ENCODE measurements at regions not wholly inside any gene's neighbourhood (a gene's known extent, or its start where the extent isn't known, plus 50 kb on each side); places are given as distances from the start of the nearest gene placed in this dataset.

GRCh38 chr15:72965671-72966070 lies 86.6 kb upstream of the NEO1 start:
- DNase-seq (ENCODE audit: low spot score) = no peak

- no peak for DNase-seq (ENCODE audit: low spot score)
Observed at GRCh38 chr15:72964542-72964941, 87.7 kb upstream of the NEO1 start.

GRCh38 chr15:72964135-72964534 lies 88.1 kb upstream of the NEO1 start:
- DNase-seq (ENCODE audit: low spot score) = no peak

- DNase-seq (ENCODE audit: low spot score) = no peak
Observed at GRCh38 chr15:72962054-72962702, 90.1 kb upstream of the NEO1 start.

- no peak for DNase-seq (ENCODE audit: low spot score)
Observed at GRCh38 chr15:72961346-72961745, 90.9 kb upstream of the NEO1 start.

GRCh38 chr15:72958634-72959033 lies 93.6 kb upstream of the NEO1 start:
- DNase-seq (ENCODE audit: low spot score) = no peak

DNA sequence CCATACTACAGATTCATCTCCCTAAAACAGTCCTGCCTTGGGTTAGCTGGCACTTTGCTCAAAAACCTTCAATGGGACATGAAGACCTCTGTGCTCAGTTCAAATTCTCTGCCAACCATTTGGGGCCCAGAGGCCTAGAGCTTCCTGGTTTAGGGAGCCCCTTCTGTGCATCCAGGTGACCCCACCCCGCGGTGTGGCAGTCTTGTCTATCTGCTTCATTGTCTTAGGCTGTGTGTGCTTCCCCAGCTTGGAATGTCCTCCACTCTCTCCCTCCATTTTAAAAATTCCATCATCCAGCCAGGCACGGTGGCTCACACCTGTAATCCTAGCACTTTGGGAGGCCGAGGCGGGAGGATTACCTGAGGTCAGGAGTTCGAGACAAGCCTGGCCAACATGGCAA lies 99.0 kb upstream of the NEO1 start:
- no peak for DNase-seq (ENCODE audit: low spot score)

DNA sequence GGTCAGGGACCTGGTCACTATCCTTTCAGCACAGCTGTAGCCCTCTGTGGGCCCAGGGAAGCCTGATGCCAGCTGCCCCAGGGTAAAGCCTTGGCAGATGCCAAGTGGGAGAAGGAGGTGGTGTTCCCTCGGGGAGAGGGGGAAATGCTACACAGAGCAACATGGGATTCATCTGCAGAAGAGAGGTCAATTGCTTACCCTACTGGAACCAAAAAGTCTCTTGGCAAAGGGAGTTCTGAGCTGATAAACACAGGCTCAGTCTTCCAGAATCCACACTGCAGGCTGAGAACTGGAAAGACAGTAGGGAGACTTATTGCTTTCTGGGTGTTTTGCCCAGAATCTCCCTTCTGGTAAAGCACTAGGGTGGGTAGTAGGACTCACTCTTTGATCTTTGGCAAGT lies 100.1 kb upstream of the NEO1 start:
- DNase-seq (ENCODE audit: low spot score) = no peak

DNA sequence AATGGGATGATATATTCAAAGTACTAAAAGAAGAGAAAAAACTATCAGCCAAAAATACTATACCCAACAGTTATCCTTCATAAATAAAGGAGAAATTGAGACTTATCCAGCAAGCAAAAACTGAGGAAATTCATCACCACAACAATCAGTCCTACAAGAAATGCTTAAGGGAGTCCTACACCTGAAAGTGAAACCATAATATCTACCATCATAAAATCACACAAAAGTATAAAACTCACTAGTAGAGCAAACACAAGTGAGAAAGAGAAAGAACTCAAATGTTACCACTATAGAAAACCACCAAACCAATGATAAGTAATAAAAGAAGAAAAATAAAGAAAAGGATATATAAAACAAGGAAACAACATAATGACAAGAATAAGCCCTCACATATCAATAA lies 103.6 kb upstream of the NEO1 start:
- no peak for DNase-seq (ENCODE audit: low spot score)

- DNase-seq (ENCODE audit: low spot score) = no peak
Observed at GRCh38 chr15:72947709-72948108, 104.6 kb upstream of the NEO1 start.

DNA sequence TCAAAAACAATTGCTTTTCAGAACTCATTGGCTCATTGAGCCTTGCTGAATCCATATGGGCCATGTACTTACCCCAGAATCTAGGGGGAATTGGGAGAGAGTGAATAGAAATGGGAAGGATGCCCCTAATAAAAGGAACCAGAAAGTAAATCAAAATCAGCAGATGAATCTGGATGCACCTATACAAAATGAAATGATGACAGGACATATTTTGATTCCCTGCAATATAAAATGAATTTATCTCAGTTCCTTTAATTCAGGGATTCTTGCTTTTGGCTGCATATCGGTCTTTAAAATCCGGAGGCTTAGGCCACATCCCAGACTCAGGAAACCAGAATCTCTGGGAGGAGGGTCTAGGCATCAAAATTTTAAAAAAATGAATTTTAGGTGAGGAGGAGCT lies 107.7 kb upstream of the NEO1 start:
- no peak for DNase-seq (ENCODE audit: low spot score)

- DNase-seq (ENCODE audit: low spot score) = no peak
Observed at GRCh38 chr15:72940229-72940622, 112.0 kb upstream of the NEO1 start.

DNA sequence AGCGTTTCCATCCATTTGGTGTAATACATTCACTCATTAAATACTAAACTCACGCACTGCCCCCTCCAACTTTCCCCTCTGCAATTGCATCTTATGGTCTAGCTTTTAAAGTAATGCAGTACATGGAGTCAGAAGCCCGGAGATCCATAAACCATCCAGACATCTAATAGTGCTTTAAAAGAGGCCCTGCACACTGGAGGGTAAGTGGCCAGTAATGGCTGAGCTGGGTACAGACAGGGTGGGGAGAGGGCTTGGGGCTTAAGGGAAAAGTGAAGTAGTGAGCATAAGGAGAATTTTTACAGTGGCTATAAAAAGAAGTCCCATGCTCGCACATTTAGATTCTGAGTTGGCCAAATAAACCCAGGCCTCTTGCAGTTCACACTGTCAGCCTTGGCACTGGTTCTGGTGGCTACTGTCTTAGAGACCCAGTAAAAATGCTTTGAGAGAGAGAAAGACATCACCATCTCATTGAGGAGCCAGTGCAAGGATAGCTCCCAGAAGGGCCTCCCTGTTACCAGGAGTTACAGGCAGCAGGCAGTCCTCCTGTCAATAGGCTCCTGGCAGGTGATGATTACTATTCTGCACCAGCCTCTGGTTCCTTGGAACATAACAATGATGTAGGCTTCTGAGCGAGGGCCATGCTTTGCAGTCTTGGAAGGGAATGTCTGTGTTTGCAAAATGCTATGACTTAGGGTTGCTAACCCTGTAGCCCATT lies 112.6 kb upstream of the NEO1 start:
- no peak for DNase-seq (ENCODE audit: low spot score)

DNA sequence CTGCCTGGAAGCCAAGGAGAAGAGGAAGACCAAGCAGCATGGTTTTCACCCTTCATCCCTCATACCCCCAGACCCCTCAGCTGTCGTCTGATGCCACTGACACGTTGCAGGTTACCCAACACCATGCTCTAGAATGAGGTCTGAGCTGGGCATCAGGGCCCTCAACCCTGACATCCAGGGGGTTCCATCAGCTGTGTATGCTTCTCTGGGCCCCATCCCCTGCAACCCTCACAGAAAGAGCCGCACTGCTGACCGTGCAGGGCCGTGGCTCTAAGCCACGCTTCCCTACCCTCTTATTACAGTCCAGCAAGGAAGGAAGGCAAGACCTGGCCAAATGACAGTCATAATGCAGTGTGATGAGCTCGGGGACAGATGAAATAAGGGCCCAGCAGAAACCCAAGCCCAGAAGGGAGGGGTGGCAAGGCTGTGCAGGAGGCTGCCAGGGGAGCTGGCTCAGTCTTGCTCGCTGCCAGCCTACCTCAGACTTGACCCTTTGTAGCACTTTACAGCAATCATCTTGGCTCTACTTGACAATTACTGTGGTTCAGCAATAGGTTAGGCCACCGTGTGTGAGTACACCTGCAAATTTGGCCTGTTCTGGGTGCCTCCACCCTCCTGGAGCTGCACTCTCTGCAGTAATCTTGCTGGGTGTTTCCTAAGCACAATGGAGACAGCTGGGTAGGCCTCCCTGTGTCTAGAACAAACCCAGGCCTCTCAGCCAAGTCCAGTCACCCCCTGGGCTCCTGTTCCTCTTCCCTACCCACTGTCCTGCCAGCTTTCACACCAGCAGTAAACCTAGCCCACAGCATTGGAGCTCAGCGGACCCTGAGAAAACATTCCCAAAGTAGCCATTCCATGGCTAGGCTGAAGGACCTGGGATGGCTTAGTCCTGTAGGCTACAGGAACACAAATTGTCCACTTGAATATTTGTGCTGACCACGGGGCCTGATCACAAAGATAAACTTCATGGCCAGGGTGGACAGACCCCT lies 115.3 kb upstream of the NEO1 start:
- no peak for DNase-seq (ENCODE audit: low spot score)

DNA sequence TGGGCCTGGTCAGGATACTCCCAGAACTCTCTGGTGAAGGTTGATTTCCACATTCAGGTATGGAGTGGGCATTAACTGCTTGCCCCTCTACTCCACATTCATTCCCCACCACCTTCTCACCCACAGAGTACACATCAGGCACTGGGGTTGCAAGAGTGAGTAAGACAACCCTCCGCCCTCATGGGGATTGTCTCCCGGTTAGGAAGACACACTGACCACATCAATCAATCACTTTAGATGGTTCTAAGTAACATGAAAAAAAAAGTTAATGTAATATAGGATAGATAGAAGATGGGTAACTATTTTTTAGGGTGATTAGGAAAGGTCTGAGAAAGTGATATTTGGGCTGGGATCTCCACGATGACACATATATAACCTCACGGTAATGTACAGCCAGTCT lies 116.0 kb upstream of the NEO1 start:
- no peak for DNase-seq (ENCODE audit: low spot score)

- DNase-seq (ENCODE audit: low spot score) = no peak
Observed at GRCh38 chr15:72935521-72935920, 116.7 kb upstream of the NEO1 start.

GRCh38 chr15:72934921-72935320 lies 117.3 kb upstream of the NEO1 start:
- DNase-seq (ENCODE audit: low spot score) = no peak

- peak; percentile 21 for DNase-seq (ENCODE audit: low spot score)
Observed at GRCh38 chr15:72933976-72934375, 118.3 kb upstream of the NEO1 start.

GRCh38 chr15:72932472-72932871 lies 119.8 kb upstream of the NEO1 start:
- no peak for DNase-seq (ENCODE audit: low spot score)

DNA sequence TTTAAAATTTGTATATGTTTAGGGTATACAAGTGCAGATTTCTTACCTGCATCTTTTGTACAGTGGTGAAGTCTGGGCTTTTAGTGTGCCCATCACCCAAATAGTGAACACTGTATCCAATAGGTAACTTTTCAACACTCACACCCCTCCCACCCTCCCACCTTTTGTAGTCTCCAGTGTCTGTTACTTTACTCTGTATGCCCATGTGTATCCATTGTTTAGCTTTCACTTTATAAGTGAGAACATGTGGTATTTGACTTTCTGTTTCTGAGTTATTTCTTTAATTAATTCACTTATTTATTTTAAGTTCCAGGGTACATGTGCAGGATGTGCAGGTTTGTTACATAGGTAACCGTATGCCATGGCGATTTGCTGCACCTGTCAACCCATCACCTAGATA lies 124.8 kb upstream of the NEO1 start:
- no peak for DNase-seq (ENCODE audit: low spot score)

DNA sequence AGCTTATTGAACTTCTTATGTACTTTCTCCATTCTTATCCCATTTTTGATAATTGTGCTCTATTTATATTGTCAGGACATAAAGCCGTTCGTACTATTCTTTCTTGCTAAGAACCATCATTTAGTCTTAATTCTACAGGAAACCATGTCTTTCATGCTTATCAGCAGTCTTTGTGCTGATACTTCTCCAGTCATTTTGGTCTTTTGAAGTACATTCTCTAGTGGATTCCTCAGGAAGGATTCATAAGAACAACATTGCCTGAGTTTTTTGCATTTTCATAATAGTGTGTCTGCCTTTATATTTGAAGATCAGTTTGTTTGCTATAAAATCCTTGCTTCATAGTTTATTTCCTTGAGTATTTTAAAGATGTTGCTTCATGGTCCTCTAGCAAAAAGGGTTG lies 126.6 kb upstream of the NEO1 start:
- DNase-seq (ENCODE audit: low spot score) = no peak

- DNase-seq (ENCODE audit: low spot score) = no peak
Observed at GRCh38 chr15:72923289-72923688, 129.0 kb upstream of the NEO1 start.

DNA sequence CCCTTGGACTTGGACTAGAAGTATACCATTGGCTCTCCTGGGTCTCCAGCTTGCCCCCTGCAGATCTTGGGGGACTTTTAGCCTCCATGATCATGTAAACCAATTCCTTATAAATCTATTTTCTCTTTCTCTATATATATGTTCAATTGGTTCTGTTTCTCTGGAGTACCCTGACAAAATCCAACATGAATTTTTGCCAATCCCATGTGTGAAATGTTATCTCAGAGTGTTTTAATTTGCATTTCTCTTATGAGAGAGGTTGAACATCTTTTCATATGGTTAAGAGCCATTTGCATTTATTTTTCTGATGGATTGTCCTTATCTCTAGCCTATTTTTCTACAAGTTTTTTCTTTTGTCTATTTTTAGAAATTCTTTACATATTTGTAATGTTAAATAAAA lies 131.7 kb upstream of the NEO1 start:
- no peak for DNase-seq (ENCODE audit: low spot score)

All from hepatic stellate cell (primary cell).